ENCODE measurements at regions not wholly inside any gene's neighbourhood (a gene's known extent, or its start where the extent isn't known, plus 50 kb on each side); places are given as distances from the start of the nearest gene placed in this dataset.

GRCh38 chr9:2495221-2496005 is 126.2 kb upstream of the VLDLR start:
- no peak for FAIRE-seq
- intact Hi-C loops (cut with micrococcal nuclease), result loop anchor here (2.0 kb wide), 1 partner anchor 19 kb away; no protein-coding TSS in a partner anchor

More at GRCh38 chr9:2495221-2496005, 126.2 kb upstream of the VLDLR start:
- Histone ChIP-seq H3K9me3 (replicated peaks; ENCODE audit: control insufficient read depth, insufficient read depth, low read length) (no peaks in the 10 kb centered on the region), H3K4me2 (ENCODE audit: insufficient read depth, low read length) (no peak overlapping the region), H2AFZ (ENCODE audit: low read depth, low read length) (no peak overlapping the region), H3K9me1 (replicated peaks; ENCODE audit: control insufficient read depth, extremely low read depth, insufficient read depth, low read length) (no peaks in the 10 kb centered on the region), H3K27ac (ENCODE audit: insufficient read depth, low read depth, low read length) (no peak overlapping the region), H3K9ac (replicated peaks; ENCODE audit: extremely low read depth, insufficient read depth, low read length) (no peak overlapping the region), H4K20me1 (replicated peaks; ENCODE audit: control insufficient read depth, extremely low read depth, insufficient read depth, low read length) (no peaks in the 10 kb centered on the region), H3K4me1 (ENCODE audit: control insufficient read depth, extremely low read depth, insufficient read depth, low read length) (no peaks in the 10 kb centered on the region), H3K4me3 (replicated peaks in 1 of 3; ENCODE audit: insufficient read depth in 1 of 3, low read depth in 1 of 3, low read length in 3 of 3) (no peak overlapping the region), H3K36me3 (ENCODE audit: control insufficient read depth in 2 of 2, extremely low read depth in 1 of 2, insufficient read depth in 2 of 2, low read length in 2 of 2) (no peaks in the 10 kb centered on the region), H3K79me2 (ENCODE audit: control insufficient read depth, insufficient read depth, low read length) (no peaks in the 10 kb centered on the region), H3K27me3 (ENCODE audit: control insufficient read depth in 2 of 2, insufficient read depth in 2 of 2, low read length in 2 of 2) (peaks cover 7 to 8% of the 10 kb centered on the region in 2 experiments)
- POLR2A ChIA-PET, result no interaction called here
- CTCF ChIA-PET, result interaction anchor here (0.9 to 1.5 kb wide), 2 partner anchors 11 to 60 kb away, joined by 3 to 4 read pairs; no protein-coding TSS in a partner anchor
- no peak for DNase-seq (ENCODE audit: low read depth, low spot score)
- no peak for TF ChIP-seq POLR2AphosphoS5 (IDR thresholded peaks at IDR 0.05; ENCODE audit: insufficient read depth, low read depth, low read length)
- no peak for TF ChIP-seq JUN (IDR thresholded peaks at IDR 0.05; ENCODE audit: borderline replicate concordance, insufficient read depth, insufficient read length, low read depth)
- no peak for TF ChIP-seq GATA2 (IDR thresholded peaks at IDR 0.05; ENCODE audit: insufficient read depth, insufficient read length, low read depth, low read length)
- no peak for TF ChIP-seq MYC (IDR thresholded peaks at IDR 0.05; ENCODE audit: low read depth, low read length)
- no peak for TF ChIP-seq MAX (IDR thresholded peaks at IDR 0.05; ENCODE audit: insufficient read depth, insufficient read length)
- TF ChIP-seq, protein P1, sequence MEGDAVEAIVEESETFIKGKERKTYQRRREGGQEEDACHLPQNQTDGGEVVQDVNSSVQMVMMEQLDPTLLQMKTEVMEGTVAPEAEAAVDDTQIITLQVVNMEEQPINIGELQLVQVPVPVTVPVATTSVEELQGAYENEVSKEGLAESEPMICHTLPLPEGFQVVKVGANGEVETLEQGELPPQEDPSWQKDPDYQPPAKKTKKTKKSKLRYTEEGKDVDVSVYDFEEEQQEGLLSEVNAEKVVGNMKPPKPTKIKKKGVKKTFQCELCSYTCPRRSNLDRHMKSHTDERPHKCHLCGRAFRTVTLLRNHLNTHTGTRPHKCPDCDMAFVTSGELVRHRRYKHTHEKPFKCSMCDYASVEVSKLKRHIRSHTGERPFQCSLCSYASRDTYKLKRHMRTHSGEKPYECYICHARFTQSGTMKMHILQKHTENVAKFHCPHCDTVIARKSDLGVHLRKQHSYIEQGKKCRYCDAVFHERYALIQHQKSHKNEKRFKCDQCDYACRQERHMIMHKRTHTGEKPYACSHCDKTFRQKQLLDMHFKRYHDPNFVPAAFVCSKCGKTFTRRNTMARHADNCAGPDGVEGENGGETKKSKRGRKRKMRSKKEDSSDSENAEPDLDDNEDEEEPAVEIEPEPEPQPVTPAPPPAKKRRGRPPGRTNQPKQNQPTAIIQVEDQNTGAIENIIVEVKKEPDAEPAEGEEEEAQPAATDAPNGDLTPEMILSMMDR (IDR thresholded peaks at IDR 0.05; ENCODE audit: extremely low read depth in 1 of 2, insufficient read depth in 1 of 2, low read depth in 1 of 2, low read length in 2 of 2), result no peak
- no peak for TF ChIP-seq FOS (IDR thresholded peaks at IDR 0.05; ENCODE audit: borderline replicate concordance, insufficient read depth, low read length)
- TF ChIP-seq POLR2A (IDR thresholded peaks at IDR 0.05; ENCODE audit: low read depth, low read length), result no peak
- no peak for TF ChIP-seq EZH2 (IDR thresholded peaks at IDR 0.05; ENCODE audit: borderline replicate concordance, low read depth, low read length, severe bottlenecking)
- BruUV-seq (replicated peaks), result no TSS peak
- dilution Hi-C loops (cut with MboI; ENCODE audit: extremely low pct_ligation_motif_present, low sequenced_read_pairs), result no loop called here
